ENCODE measurements at regions not wholly inside any gene's neighbourhood (a gene's known extent, or its start where the extent isn't known, plus 50 kb on each side); places are given as distances from the start of the nearest gene placed in this dataset.
"Not testable (repeated sequence)": the region's sequence is repeated elsewhere in the genome, so short reads cannot be mapped to it uniquely, and the experiment has no call there.

DNA sequence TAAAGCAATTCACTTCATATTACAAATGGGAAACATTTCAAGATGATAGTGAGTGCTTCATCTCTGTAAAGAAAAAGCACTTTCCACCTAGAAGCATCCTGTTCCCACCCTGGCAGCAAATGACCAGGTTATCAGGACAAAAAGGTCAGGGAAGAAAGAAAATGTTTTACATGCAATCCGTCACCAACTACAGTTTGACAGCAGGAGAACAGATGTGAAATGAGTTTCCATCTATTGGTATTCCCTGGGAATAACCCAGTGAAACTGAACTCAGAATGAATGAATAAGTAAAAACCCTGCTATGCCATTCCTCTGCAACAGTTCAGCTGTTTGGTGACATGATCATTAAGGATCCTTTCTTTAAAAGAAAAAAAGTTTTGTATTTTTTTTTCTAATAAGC, 67.6 kb downstream of the HTR1A start:
- DNase-seq: no peak

DNA sequence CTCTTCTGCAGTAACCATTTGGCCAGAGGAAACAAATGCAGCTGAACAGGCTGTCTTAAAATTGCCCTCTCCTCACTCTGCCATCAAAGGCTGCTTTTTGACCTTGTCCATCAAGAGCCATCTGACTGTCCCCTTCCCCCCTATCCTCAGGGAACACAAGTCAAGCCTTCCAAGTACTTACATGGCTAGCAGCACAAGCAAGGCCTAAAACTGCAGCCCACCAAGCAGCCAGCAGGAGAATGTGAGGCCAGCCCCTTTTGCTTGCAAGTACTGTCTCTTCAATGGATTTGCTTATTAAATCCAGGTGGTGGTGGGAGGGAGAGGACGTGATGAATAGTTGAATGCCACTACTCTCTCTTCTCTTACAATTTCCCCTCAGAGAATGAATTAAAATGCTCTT, 83.5 kb downstream of the HTR1A start:
- DNase-seq: no peak

DNA sequence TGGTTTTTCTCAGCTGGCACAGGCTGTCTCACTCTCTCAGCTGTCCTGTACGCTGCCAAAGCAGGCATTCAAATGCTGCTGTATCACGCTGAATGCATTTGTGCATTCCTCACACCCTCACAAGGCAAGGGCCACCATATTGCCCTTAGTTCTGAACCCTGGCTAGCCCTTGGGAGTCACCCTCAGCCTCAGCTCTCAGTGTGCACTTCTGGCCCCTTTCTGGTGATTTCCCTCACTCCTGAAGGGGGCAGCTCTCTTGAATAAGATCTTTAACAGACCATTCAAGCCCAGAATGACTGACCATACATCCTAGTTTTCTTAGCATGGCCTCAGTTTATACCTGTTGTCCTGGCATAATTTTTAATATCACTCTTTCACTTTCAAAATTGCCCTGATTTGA, 84.3 kb downstream of the HTR1A start:
- no peak for DNase-seq

DNA sequence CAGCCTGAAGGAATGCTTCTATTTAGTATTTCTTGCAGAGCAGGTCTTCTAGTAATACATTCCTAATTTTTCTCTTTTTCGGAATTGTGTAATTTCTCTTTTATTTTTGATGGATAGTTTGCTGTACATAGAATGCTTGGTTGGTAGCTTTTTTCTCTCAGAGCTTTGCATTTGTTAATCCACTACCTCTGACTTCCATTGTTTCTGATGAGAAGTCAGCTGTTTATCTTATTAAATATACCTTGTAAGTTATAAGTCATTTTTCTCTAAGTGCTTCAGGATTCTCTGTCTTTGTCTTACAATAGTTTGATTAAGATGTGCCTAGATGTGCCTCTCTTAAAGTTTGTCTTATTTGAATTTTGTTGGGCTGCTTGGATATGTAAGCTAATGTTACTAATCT, 101.9 kb downstream of the HTR1A start:
- no peak for DNase-seq

DNA sequence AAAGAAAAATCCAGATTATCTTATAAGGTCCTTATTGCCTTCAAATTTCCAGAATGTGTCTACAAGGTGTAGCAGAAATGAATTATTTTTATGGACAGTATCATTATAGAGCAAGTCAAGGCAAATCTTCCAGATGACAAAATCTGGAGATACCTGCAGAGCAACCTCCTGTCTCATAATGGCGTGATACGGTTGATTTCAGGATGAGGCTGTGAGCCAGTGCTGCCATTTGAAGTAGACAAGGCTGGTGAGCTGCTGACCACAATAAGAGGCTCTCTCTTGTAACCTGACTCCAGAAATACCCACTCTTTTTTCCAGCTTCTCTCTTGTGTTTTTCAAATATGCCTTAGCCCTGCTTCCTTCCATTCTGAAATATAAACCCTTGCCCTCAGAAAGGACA, 108.2 kb downstream of the HTR1A start:
- no peak for DNase-seq

DNA sequence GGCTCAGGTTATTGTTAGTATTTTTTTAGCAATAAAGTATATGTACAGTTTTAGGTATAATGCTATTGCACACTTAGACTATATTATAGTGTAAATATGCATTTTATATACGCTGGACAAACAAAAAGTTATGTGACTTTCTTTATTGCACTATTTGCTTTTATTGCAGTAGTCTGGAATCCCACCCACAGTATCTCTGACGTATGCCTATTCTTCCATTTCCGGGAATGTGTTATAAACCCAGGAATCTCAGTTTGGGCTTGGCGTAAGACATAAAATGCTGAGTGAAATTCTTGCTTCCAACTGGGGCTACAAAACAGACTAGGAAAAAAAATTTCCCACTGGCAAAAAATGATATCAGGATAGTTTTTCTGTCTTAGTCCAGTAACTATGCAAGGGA, 119.1 kb downstream of the HTR1A start:
- DNase-seq: no peak

DNA sequence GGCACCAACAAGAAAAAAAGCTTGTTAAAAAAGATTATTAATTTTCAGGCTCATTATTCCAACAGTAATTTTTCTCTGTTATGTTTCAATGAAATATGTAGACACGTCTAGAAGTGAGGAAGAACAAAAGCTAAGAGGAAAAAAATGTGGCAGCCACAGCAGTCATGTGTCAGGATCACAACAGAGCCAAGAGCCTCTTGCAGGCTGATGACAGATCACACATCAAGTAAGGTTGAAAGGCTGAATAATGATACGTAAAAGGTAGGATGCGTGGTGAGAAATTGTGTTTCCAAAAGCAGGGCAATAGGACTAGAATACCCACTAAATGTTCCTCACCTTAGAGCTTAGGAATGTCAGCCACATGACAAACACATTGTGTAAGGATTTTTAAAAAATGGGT, 124.8 kb downstream of the HTR1A start:
- DNase-seq: no peak

DNA sequence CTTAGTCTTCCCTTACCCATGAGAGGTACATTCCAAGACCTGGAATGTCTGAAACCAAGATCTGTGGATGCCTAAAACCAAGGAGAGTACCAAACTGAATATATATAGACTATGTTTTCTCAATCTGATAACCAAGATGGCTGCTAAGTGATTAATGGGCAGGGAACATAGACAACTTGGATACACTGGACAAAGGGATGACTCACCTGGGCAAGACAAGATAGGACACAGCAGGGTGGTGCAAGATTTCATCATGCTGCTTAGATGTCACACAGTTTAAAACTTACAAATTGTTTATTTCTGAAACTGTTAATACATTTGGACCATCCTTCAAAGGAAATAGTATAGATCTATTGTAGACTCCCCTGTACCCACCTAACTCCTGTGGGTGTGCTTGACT, 130.9 kb downstream of the HTR1A start:
- DNase-seq: no peak

DNA sequence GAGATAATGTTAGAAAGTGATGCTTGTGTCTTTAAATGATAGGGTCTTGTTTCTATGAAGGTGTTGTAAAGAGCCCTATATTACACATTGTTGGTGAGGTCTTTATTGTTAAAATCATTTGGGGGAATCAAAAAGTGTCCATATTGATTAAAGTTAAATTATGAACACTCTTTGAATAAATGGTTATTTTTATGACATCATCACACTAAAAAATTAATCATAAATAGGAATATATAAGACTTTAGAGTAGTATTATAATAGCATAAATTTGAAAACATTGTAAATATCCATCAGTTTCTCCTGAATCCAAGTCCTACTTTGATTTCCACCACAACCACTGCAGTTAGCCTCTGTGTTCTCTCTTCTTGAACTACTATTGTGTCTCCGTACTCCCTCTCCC, 136.3 kb downstream of the HTR1A start:
- no peak for DNase-seq

DNA sequence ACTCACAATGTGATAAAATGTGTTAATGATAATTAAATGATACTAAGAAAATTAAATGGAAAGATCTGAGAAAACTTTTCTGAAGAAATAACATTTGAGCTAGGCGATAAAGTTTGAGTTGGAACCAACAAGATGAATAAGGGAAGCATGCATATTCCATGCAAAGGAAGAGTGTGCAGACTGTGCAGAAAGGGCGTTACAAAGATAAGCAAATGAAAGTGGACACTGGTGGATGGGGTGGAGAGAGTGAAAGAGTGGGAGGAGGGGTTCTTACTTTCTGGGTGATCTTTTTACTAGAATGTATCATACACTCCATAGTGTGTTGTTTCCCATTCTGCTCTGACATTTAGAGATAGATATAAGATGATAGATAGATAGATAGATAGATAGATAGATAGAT, 138.7 kb downstream of the HTR1A start:
- DNase-seq: no peak

DNA sequence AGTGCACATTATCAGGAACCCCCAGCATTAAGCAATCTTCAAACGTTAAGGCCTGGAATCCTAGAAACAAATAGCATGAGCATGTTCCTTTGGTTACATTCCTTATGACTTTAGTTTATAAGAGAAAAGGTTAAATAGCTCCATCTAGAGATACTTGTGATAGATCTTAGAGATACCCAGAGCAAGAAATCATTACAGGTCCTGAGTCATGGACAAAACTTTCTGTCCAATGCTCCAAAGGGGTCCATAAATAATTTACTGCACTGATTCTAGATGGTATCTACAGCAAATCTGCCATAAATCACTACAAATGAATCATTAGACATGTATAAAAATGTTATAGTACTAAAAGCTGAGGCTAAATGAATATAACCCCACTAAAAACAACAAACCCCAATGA, 139.6 kb downstream of the HTR1A start:
- no peak for DNase-seq

DNA sequence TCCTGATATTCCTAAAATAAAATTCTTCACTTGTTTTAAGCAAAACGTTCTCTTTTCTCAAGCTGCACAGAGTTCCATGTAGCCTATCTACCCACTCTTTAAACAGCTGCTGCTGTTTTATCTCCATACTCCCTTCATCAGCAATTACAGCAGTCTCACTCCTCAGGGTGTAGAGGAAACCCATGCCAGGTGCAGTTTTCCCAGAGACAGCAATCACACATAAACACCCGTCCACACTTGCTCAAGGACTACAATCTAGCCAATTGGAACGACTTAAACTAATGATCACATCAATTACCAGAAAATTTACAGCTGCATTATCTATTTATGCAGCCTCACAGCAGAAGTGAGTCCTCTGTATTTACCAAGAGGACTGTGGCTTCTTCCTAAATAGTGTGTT, 141.7 kb downstream of the HTR1A start:
- no peak for DNase-seq

DNA sequence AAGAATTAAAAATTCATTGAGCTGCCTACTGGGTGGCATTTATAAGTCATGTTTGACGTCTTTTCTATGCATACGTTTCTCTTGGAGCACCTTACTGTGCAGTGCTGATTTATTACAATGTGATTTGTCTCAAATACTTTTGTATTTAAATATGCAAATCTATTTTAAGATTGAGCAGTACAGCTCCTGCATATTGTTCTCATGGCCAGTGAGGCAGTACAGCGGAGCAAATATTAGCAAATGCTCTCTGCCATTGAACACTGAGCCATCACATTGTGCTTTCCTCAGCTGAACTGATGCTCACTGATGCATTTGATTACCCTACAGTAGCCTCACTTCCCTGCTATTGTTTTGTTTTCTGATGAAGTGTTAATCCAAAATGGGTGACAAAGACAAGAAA, 149.6 kb downstream of the HTR1A start:
- DNase-seq: no peak

DNA sequence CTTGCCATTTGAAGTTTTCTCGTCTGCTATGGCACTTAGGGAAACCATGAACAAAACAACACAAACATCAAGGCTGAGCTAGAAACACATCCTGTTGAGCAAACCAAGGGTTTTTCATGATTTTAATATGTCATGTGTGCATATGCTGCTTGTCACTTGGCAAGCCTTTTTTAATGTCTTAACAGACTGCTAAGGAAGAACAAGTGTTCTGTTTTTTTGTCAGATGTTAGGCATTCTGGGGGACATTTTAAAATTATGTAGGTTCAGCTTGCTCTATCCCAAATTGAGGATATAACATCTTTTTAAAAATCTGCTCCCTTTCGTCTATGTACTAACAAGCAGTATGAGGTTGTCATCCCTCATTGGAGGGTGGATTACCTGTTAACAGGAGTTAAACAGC, 150.3 kb downstream of the HTR1A start:
- no peak for DNase-seq

DNA sequence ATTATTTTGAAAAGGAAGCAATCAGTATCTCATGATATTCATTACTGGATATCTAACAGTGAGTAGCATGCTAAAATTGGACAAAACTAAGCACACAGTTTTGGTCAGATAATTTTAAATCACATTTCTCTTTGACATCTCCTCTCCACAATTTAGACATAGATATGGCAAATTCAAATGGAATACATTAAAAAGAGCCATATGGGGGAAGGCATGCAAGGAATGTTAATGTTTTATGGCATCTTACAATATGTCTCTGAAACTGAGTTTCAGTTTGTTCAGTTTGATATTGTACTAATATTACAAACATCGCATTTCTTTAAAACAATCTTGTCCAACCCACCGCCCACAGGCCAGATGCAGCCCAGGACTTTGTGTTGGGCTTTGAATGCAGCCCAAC, 151.0 kb downstream of the HTR1A start:
- no peak for DNase-seq

DNA sequence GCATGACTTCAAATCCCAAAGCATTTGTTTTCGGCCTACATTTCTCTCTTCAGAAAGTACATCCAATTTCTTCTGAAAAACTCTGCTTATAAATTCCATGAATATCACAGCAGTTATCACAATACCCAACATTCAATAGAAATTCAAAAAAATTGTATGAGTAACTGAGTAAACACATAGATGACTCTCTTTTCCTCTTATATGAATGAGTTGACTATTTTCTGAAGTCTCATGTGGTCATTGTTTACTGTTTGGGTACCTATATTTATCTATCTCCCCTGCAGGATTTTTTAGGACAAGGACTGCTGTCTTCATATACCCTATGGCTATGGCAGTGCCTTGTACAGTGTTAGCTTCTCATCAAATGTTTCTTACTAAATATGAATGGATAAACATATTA, 157.1 kb downstream of the HTR1A start:
- DNase-seq: no peak

DNA sequence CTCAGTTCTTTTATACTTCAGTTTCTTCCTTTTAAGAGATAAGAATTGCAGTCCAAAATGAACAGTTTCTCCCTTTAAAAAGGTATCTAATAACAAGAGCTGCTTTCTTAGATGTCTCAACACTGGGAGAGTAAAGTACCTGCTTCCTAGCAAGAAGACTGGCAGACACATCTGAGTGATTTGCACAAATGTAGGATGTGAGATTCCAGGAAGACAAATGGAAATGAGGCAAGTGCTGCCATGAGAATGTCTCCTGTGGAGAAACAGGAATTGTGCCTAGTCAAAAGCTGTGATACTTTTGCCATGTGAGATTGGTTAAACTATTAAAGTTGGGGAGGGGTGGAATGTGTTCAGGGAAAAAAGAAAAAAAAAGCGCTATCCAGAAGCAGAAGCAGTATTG, 159.1 kb downstream of the HTR1A start:
- no peak for DNase-seq

DNA sequence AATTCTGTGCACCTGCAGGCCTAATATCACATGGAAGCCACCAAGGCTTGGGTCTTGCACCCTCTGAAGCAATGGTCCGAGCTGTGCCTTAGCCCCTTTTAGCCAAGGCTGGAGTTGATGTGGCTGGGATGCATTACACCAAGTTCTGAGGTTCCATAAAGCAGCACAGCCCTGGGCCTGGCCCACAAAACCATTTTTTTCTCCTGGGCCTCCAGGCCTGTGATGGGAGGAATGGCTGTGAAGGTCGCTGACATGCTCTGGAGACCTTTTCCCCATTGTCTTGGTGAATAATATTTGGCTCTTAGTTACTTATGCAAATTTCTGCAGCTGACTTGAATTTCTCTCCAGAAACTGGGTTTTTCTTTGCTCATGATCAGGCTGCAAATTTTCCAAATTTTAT, 167.3 kb downstream of the HTR1A start:
- DNase-seq: no peak

DNA sequence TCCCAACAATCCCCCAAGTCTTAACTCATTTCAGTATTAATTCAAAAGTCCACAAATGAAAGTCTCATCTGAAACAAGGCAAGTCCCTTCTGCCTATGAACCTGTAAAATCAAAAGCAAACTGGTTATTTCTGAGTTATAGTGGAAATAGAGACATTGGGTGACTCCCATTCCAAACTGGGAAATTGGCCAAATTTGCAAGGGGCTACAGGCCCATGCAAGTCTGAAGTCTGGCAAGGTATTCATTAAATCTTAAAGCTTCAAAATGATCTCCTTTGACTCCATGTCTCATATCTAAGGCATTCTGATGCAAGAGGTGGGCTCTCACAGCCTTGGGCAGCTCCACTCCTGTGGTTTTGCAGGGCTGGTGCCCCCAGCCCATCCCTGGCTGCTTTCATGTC, 167.9 kb downstream of the HTR1A start:
- no peak for DNase-seq

DNA sequence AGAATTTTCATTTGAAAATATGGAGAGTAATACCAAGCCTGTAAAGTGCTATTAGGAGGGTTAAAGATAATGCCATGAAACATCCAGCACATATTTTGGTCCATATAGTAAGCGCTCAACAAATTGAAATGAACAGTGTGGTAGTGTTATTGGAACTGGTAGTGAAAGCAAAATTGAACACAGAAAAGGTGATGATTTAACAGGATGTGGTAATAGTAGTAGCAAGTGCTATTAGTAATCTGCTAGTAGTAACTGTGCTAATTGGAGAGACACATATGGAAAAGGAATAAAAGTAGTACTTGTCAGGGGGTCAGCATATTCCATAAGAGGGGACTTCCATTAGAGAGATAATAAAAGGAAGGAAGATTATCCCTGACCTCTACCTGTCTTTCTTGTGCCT, 187.3 kb downstream of the HTR1A start:
- no peak for DNase-seq

DNA sequence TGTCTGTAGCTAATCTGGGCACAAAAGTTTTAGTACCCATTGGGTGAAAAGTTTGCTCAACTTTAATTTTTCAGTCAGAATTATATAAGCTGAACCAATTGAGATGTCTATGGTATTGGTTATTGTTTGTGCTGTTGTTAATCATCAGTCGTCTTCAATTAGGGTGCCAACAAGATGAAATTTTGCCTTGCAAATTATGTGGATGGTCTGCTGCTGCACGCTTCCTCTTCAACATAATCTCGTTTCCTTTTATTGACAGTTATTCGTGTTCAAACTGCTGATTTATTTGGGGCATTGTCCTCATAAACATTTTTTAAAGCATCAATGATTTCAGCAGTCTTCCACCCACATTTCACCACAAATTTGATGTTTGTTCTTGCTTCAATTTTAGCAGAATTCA, 194.0 kb downstream of the HTR1A start:
- no peak for DNase-seq

DNA sequence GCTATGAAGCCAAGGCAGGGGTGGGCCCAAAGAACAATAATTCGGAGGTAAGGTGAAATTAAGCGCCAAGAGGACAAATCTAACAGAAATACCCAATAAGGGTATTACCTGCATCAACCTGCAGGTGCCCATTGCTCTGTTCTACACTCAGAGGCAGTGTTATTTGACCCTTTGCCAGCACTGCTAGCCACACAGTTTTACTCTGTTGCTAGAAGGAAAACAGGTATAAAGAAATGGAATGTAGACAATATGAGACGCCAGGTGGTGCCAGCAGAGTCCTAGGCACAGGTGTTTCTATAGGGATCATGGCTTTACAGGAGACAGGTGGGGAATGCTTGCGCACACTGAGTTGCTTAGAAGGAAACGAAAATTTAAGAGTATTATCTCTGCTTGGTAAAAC, 201.3 kb downstream of the HTR1A start:
- DNase-seq: no peak

DNA sequence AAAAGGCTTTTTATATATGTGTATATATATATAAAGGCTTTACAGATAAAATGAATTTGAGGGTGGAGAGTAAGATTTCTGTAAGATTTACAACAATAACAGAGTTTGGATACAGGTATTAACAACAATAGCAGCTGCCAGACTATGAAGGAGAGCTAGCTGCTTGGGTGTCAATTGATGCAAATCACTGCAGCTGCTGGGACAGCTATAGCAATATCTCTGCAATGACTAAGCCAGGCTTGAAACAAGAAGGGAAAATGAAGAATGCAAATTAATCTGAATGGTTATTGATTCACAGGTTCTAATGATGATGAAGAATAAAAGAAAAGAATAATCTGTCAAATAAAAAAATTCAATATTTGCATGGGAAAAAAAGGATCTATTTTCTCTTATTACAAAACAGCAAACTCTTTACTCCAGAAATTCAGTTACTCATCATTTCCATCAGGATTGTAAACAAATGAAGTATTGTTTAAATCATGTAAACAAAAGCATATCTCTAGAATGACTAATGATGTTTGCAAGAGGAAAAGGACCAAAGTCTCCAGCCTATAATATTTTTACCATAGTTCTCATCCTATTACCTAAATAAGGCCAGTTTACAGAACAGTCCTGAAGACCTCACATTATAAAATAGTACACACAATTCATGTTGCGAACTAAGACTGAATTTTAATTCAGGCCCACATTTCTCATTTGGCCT, 219.0 kb downstream of the HTR1A start:
- DNase-seq: no peak

DNA sequence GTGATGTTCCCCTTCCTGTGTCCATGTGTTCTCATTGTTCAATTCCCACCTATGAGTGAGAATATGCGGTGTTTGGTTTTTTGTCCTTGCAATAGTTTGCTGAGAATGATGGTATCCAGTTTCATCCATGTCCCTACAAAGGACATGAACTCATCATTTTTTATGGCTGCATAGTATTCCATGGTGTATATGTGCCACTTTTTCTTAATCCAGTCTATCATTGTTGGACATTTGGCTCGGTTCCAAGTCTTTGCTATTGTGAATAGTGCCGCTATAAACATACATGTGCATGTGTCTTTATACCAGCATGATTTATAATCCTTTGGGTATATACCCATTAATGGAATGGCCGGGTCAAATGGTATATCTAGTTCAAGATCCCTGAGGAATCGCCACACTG, 229.4 kb downstream of the HTR1A start:
- not testable (repeated sequence) for DNase-seq

DNA sequence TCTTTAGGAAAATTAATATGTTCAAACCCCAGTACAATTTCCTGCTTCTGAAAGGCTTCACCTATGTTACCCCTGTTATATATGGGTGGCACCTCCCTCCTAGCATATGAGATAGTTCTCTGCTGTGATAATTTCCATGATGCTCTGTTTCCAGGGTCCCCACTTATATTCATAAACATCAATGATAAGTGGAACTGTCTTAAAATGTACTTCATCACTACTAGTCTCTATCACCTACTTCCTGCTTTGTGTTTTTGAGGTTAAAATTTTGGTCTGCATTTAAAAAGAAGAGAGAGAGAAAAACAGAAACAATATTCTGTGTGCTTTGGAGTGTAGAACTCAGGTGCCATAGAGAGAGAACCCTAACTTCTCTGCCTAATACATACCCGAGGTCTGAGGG, 234.7 kb downstream of the HTR1A start:
- DNase-seq: no peak

DNA sequence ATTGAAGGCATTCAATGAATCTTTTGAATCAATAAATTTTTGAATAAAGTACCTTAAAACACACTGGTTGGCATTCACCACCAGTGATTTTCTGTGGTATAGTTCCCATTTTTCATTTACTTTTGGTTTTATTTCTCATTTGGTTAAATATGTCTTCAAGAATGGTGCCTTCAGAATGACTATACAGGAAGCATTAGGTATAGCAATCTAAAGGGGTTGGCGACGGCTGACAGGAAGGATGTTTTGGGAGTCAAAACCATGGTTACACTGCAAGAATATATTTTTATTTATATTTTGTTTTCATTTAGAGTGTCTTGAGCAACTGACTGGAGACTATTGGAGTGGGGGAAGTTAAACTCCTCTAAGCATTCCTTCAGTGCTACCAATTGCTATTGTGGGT, 235.7 kb downstream of the HTR1A start:
- no peak for DNase-seq

Measured in CD4-positive, alpha-beta T cell treated with Interleukin-1 beta for 1 hour (primary cell).